Transverse colon (tissue), 4 donors: ENCODE measurements at regions not wholly inside any gene's neighbourhood (a gene's known extent, or its start where the extent isn't known, plus 50 kb on each side); places are given as distances from the start of the nearest gene placed in this dataset.

ENCODE experiments used
- POLR2A ChIP-seq: fragments of 450-650 bp; IDR thresholded peaks from one replicate; pipeline ENCODE4 v1.6.1; 2016; ENCODE audit warnings: antibody characterized with exemption, mild to moderate bottlenecking, moderate library complexity
- POLR2AphosphoS5 ChIP-seq, 3 donors: sonication (generic); formaldehyde crosslinking; IDR thresholded peaks; one replicate each; pipeline ENCODE4 v1.6.1; 2016; ENCODE audit warnings: antibody characterized with exemption in 3 of 3
- TF ChIP-seq, protein P1 (sequence below), 5 experiments: fragments of 200-600 bp in 3 of 5; fragments of 450-650 bp in 2 of 5; sonication (generic) in 3 of 5; IDR thresholded peaks; 1 replicate in 2 of 5; 2 replicates in 3 of 5; pipeline ENCODE4 v1.5.1; 2016 to 2017; ENCODE audit warnings: antibody characterized with exemption in 5 of 5, inconsistent platforms in 3 of 5, mild to moderate bottlenecking in 2 of 5, moderate library complexity in 1 of 5

DNA sequence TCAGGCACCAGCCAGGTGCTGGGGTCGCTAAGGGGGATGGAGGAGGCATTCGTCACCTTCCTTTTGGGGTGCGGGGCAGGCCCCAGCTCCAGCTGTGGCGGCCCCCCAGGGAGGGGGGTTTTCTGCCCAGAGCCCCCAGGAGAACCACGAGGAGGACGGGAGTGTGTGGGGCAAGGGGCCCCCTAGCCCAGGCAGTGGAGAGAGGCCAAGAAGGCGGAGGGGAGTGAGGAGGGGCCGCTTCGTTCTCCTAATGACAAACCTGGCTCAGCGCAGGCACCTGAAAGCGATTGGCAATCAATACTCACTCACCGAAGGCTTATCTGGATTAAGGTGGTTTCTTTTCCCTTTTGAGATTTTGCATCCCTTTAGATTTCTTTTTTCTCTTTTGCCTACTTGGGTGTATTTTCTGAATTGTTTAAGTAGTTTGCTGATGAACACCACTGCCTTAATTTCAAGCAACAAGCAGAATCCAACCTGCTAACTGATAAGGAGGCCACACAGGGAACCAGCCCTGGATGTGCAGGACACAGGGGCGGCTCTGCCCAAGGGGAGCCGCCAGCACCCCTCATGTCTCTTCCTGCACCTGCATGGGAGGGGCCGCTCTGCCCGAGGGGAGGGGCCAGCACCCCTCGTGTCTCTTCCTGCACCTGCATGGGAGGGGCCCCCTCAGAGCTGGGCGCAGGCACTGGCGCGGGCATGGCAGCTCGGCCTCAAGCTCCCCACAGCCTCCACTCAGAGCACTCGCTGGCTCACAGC is 122.3 kb downstream of the BRD1 start:
- TF ChIP-seq POLR2A = no peak
- TF ChIP-seq, protein P1, sequence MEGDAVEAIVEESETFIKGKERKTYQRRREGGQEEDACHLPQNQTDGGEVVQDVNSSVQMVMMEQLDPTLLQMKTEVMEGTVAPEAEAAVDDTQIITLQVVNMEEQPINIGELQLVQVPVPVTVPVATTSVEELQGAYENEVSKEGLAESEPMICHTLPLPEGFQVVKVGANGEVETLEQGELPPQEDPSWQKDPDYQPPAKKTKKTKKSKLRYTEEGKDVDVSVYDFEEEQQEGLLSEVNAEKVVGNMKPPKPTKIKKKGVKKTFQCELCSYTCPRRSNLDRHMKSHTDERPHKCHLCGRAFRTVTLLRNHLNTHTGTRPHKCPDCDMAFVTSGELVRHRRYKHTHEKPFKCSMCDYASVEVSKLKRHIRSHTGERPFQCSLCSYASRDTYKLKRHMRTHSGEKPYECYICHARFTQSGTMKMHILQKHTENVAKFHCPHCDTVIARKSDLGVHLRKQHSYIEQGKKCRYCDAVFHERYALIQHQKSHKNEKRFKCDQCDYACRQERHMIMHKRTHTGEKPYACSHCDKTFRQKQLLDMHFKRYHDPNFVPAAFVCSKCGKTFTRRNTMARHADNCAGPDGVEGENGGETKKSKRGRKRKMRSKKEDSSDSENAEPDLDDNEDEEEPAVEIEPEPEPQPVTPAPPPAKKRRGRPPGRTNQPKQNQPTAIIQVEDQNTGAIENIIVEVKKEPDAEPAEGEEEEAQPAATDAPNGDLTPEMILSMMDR (IDR thresholded peaks at IDR 0.05) = no peak
- no peak for TF ChIP-seq POLR2AphosphoS5 (IDR thresholded peaks at IDR 0.05)
